Endothelial cell of umbilical vein (primary cell): ENCODE measurements at regions not wholly inside any gene's neighbourhood (a gene's known extent, or its start where the extent isn't known, plus 50 kb on each side); places are given as distances from the start of the nearest gene placed in this dataset.

Experiments
- BruUV-seq: library from RNA; stranded (reverse); fragments of 400-500 nt; replicated peaks from 2 replicates; lab custom pipeline; 2021; lab: Mats Ljungman, UMichigan
- CTCF ChIA-PET: fragments of 300-600, 350-600 bp; sonication (Branson Sonifier 250); formaldehyde crosslinking; loops from one replicate; lab custom pipeline; 2021; ENCODE audit warnings: antibody characterized with exemption, inconsistent platforms; lab: Charles Lee
- POLR2A ChIA-PET: fragments of 300-600, 350-600 bp; sonication (Branson Sonifier 250); formaldehyde crosslinking; loops from one replicate; lab custom pipeline; 2021; ENCODE audit warnings: antibody characterized with exemption, inconsistent platforms; lab: Charles Lee
- DNase-seq: peaks from one replicate; pipeline ENCODE4 v3.0.0-alpha.2; 2011; ENCODE audit warnings: low read depth, low spot score
- FAIRE-seq: peaks from 2 replicates; lab custom pipeline; 2011; peaks lifted over from hg19 to GRCh38; lab: Jason Lieb, UNC
- H2AFZ ChIP-seq: 2 replicates; pipeline ENCODE4 v1.6.0; 2012; ENCODE audit warnings: low read depth, low read length, control low read depth, inconsistent platforms
- H3K27ac ChIP-seq: 2 replicates; pipeline ENCODE4 v1.5.1; 2011; ENCODE audit warnings: low read depth, mild to moderate bottlenecking, control low read depth, low read length, moderate library complexity; ENCODE audit not compliant: insufficient read depth
- H3K27me3 ChIP-seq, 2 experiments: 2 replicates each; pipeline versions ENCODE4 v1.6.0 to v1.6.1; 2011; ENCODE audit warnings: low read length in 2 of 2, mixed read lengths in 1 of 2; ENCODE audit not compliant: control insufficient read depth in 2 of 2, insufficient read depth in 2 of 2
- H3K36me3 ChIP-seq, 2 experiments: 2 replicates in 1 of 2; 3 replicates in 1 of 2; pipeline ENCODE4 v1.5.1; 2011; ENCODE audit warnings: low read length in 2 of 2, mild to moderate bottlenecking in 1 of 2, moderate library complexity in 1 of 2; ENCODE audit not compliant: control insufficient read depth in 2 of 2, insufficient read depth in 2 of 2; ENCODE audit errors: extremely low read depth in 1 of 2
- H3K4me1 ChIP-seq: 3 replicates; pipeline ENCODE4 v1.5.1; 2011; ENCODE audit warnings: mild to moderate bottlenecking, low read length; ENCODE audit not compliant: control insufficient read depth, insufficient read depth; ENCODE audit errors: extremely low read depth
- H3K4me2 ChIP-seq: 2 replicates; pipeline ENCODE4 v1.6.1; 2011; ENCODE audit warnings: low read length, control low read depth, mixed read lengths; ENCODE audit not compliant: insufficient read depth
- H3K4me3 ChIP-seq, 3 experiments: fragments of 200-600 bp in 1 of 3; sonication (generic), shearing (Covaris generic) in 1 of 3; replicated peaks in 1 of 3; 2 replicates each; pipeline ENCODE4 v1.5.1; 2011 to 2016; ENCODE audit warnings: control low read depth in 3 of 3, low read length in 3 of 3, mild to moderate bottlenecking in 2 of 3, inconsistent platforms in 1 of 3, low read depth in 1 of 3, moderate library complexity in 1 of 3; ENCODE audit not compliant: insufficient read depth in 1 of 3
- H3K79me2 ChIP-seq: 2 replicates; pipeline ENCODE4 v1.6.0; 2012; ENCODE audit warnings: low read length, inconsistent platforms; ENCODE audit not compliant: control insufficient read depth, insufficient read depth
- H3K9ac ChIP-seq: replicated peaks from 2 replicates; pipeline ENCODE3; 2011; ENCODE audit warnings: low read length, control low read depth; ENCODE audit not compliant: insufficient read depth; ENCODE audit errors: extremely low read depth
- H3K9me1 ChIP-seq: replicated peaks from 3 replicates; pipeline ENCODE4 v1.6.0; 2011; ENCODE audit warnings: mild to moderate bottlenecking, low read length; ENCODE audit not compliant: control insufficient read depth, insufficient read depth; ENCODE audit errors: extremely low read depth
- H3K9me3 ChIP-seq: replicated peaks from 2 replicates; pipeline ENCODE4 v1.5.1; 2012; ENCODE audit warnings: low read length, inconsistent platforms; ENCODE audit not compliant: control insufficient read depth, insufficient read depth
- H4K20me1 ChIP-seq: replicated peaks from 2 replicates; pipeline ENCODE3; 2011; ENCODE audit warnings: mild to moderate bottlenecking, low read length; ENCODE audit not compliant: control insufficient read depth, insufficient read depth; ENCODE audit errors: extremely low read depth
- EZH2 ChIP-seq: IDR thresholded peaks from 2 replicates; pipeline ENCODE4 v1.6.1; 2012; ENCODE audit warnings: borderline replicate concordance, low read depth, mild to moderate bottlenecking, moderate library complexity, low read length, inconsistent platforms; ENCODE audit not compliant: severe bottlenecking
- FOS ChIP-seq: IDR thresholded peaks from 2 replicates; pipeline ENCODE4 v1.6.1; 2011; ENCODE audit warnings: mild to moderate bottlenecking, low read length, moderate library complexity, borderline replicate concordance; ENCODE audit not compliant: insufficient read depth
- GATA2 ChIP-seq: IDR thresholded peaks from 2 replicates; pipeline ENCODE4 v1.7.0; 2011; ENCODE audit warnings: low read depth, mild to moderate bottlenecking, moderate library complexity, mixed read lengths, low read length; ENCODE audit not compliant: insufficient read length, insufficient read depth
- JUN ChIP-seq: IDR thresholded peaks from 2 replicates; pipeline ENCODE4 v1.6.1; 2011; ENCODE audit warnings: borderline replicate concordance, low read depth; ENCODE audit not compliant: insufficient read length, insufficient read depth
- MYC ChIP-seq: IDR thresholded peaks from one replicate; pipeline ENCODE4 v1.6.1; 2011; ENCODE audit warnings: mild to moderate bottlenecking, low read depth, low read length
- POLR2A ChIP-seq: IDR thresholded peaks from 2 replicates; pipeline ENCODE4 v1.6.1; 2012; ENCODE audit warnings: low read depth, mild to moderate bottlenecking, control low read depth, low read length
- POLR2AphosphoS5 ChIP-seq: IDR thresholded peaks from 2 replicates; pipeline ENCODE4 v1.6.1; 2012; ENCODE audit warnings: low read depth, mild to moderate bottlenecking, control low read depth, low read length, moderate library complexity; ENCODE audit not compliant: insufficient read depth
- dilution Hi-C: fragments of 300-500 bp; cut with MboI; formaldehyde crosslinking; loops from one replicate; pipeline ENCODE4 v1.15.0; 2019; ENCODE audit warnings: low sequenced_read_pairs; ENCODE audit not compliant: extremely low pct_ligation_motif_present
- intact Hi-C: fragments of 100-400 bp; cut with micrococcal nuclease; formaldehyde crosslinking; loops from one replicate; pipeline ENCODE4 v1.10.0; 2022
- TF ChIP-seq, protein P1 (sequence below): IDR thresholded peaks from 2 replicates; pipeline ENCODE4 v1.6.1; 2011; ENCODE audit not compliant: insufficient read depth, insufficient read length
- TF ChIP-seq, protein P2 (sequence below), 2 donors: IDR thresholded peaks; 1 replicate in 1 of 2; 2 replicates in 1 of 2; pipeline ENCODE4 v1.5.1; 2011; ENCODE audit warnings: low read length in 2 of 2, mild to moderate bottlenecking in 2 of 2, moderate library complexity in 2 of 2, control low read depth in 1 of 2, inconsistent platforms in 1 of 2, low read depth in 1 of 2; ENCODE audit not compliant: insufficient read depth in 1 of 2; ENCODE audit errors: extremely low read depth in 1 of 2

DNA sequence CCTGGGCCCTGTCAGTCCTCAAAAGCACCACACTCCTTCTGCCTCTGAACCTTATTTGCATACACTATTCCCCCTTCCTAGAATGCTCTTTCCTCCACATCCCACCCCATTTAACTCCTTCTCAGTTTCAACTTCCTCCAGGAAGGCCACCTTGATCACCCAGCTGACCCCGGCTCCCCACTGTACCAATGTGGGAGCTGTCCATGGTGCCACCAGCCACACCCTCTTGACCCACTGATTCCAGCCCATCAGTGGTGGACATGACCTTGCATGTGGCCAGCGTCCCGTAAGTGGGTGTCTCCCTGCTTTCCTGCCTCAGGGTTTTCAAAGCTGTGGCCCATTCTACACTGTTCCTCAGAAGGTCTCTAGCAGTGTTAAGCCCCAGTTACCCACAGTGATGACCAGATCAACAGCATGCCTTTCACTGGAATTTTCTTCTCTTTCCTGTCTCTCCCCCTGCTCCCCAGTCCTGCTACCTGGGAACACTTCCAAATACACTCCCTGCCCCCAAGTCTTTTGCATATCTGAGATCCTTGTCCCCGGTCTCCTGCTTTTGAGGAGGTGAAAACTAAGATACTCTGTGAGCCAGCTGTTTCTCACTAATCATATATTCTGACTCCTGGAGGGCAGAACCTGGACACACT, 346.6 kb downstream of the MN1 start:
- intact Hi-C loops = no loop called here
- Histone ChIP-seq H3K4me3 (no peak overlapping the region), H3K4me2 (no peak overlapping the region), H3K36me3 (no peaks in the 10 kb centered on the region), H3K27ac (no peak overlapping the region), H3K79me2 (no peaks in the 10 kb centered on the region), H3K9me1 (no peaks in the 10 kb centered on the region), H2AFZ (no peak overlapping the region), H3K9ac (no peak overlapping the region), H3K4me1 (peaks cover 10% of the 10 kb centered on the region), H3K9me3 (no peaks in the 10 kb centered on the region), H3K27me3 (peaks cover 0 to 12% of the 10 kb centered on the region in 2 experiments), H4K20me1 (no peaks in the 10 kb centered on the region)
- ChIA-PET CTCF (no interaction called here), POLR2A (no interaction called here)
- dilution Hi-C loops = no loop called here
- FAIRE-seq (no peak), DNase-seq (no peak)
- no TSS peak for BruUV-seq
- TF ChIP-seq JUN = no peak
- TF ChIP-seq FOS = no peak
- no peak for TF ChIP-seq GATA2
- no peak for TF ChIP-seq POLR2A
- TF ChIP-seq EZH2 = no peak
- TF ChIP-seq MYC = no peak
- TF ChIP-seq, protein P1, sequence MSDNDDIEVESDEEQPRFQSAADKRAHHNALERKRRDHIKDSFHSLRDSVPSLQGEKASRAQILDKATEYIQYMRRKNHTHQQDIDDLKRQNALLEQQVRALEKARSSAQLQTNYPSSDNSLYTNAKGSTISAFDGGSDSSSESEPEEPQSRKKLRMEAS = no peak
- TF ChIP-seq, protein P2, sequence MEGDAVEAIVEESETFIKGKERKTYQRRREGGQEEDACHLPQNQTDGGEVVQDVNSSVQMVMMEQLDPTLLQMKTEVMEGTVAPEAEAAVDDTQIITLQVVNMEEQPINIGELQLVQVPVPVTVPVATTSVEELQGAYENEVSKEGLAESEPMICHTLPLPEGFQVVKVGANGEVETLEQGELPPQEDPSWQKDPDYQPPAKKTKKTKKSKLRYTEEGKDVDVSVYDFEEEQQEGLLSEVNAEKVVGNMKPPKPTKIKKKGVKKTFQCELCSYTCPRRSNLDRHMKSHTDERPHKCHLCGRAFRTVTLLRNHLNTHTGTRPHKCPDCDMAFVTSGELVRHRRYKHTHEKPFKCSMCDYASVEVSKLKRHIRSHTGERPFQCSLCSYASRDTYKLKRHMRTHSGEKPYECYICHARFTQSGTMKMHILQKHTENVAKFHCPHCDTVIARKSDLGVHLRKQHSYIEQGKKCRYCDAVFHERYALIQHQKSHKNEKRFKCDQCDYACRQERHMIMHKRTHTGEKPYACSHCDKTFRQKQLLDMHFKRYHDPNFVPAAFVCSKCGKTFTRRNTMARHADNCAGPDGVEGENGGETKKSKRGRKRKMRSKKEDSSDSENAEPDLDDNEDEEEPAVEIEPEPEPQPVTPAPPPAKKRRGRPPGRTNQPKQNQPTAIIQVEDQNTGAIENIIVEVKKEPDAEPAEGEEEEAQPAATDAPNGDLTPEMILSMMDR (IDR thresholded peaks at IDR 0.05; ENCODE audit: extremely low read depth in 1 of 2, insufficient read depth in 1 of 2, low read depth in 1 of 2, low read length in 2 of 2) = no peak
- TF ChIP-seq POLR2AphosphoS5 = no peak
